Trophoblast cell (in vitro differentiated cells and primary cell): ENCODE measurements at regions not wholly inside any gene's neighbourhood (a gene's known extent, or its start where the extent isn't known, plus 50 kb on each side); places are given as distances from the start of the nearest gene placed in this dataset.

ENCODE experiments used
- DNase-seq, 2 donors: peaks; one replicate each; pipeline ENCODE4 v3.0.0-alpha.2; 2016
- H2AFZ ChIP-seq: 2 replicates; pipeline ENCODE4 v1.6.1; 2013; ENCODE audit warnings: low read length, moderate library complexity, mild to moderate bottlenecking; ENCODE audit not compliant: insufficient read depth, poor library complexity
- H2AK5ac ChIP-seq: 2 replicates; pipeline ENCODE4 v1.6.1; 2013; ENCODE audit warnings: mild to moderate bottlenecking, low read length
- H2BK120ac ChIP-seq: 2 replicates; pipeline ENCODE4 v1.6.1; 2013; ENCODE audit warnings: low read length, mild to moderate bottlenecking, moderate library complexity; ENCODE audit not compliant: insufficient read depth, poor library complexity
- H2BK12ac ChIP-seq: 2 replicates; pipeline ENCODE4 v1.6.1; 2013; ENCODE audit warnings: mild to moderate bottlenecking, low read length, moderate library complexity
- H2BK5ac ChIP-seq: 2 replicates; pipeline ENCODE4 v1.6.1; 2013; ENCODE audit warnings: low read length, low read depth, moderate library complexity, mild to moderate bottlenecking; ENCODE audit not compliant: poor library complexity
- H3K14ac ChIP-seq: 2 replicates; pipeline ENCODE4 v1.6.1; 2013; ENCODE audit warnings: mild to moderate bottlenecking, low read length
- H3K18ac ChIP-seq: 2 replicates; pipeline ENCODE4 v1.6.1; 2013; ENCODE audit warnings: mild to moderate bottlenecking, low read length
- H3K23ac ChIP-seq: 2 replicates; pipeline ENCODE4 v1.6.1; 2013; ENCODE audit warnings: low read length
- H3K27ac ChIP-seq: 2 replicates; pipeline ENCODE4 v1.5.1; 2013; ENCODE audit warnings: low read depth, mild to moderate bottlenecking, inconsistent platforms, low read length, moderate library complexity
- H3K27me3 ChIP-seq: 2 replicates; pipeline ENCODE4 v1.6.1; 2013; ENCODE audit warnings: inconsistent platforms, mild to moderate bottlenecking, low read length, moderate library complexity; ENCODE audit not compliant: insufficient read depth
- H3K36me3 ChIP-seq, 2 experiments: 1 replicate in 1 of 2; 2 replicates in 1 of 2; pipeline ENCODE4 v1.6.1; 2013; ENCODE audit warnings: low read length in 2 of 2, mild to moderate bottlenecking in 2 of 2, moderate library complexity in 1 of 2; ENCODE audit not compliant: insufficient read depth in 2 of 2, control insufficient read depth in 1 of 2
- H3K4ac ChIP-seq: 2 replicates; pipeline ENCODE4 v1.6.1; 2013; ENCODE audit warnings: low read depth, mild to moderate bottlenecking, low read length, moderate library complexity
- H3K4me1 ChIP-seq, 2 experiments: 1 replicate in 1 of 2; 2 replicates in 1 of 2; pipeline ENCODE4 v1.6.1; 2013; ENCODE audit warnings: low read length in 2 of 2, mild to moderate bottlenecking in 2 of 2, moderate library complexity in 1 of 2; ENCODE audit not compliant: insufficient read depth in 2 of 2, control insufficient read depth in 1 of 2
- H3K4me2 ChIP-seq: 2 replicates; pipeline ENCODE4 v1.6.1; 2013; ENCODE audit warnings: inconsistent platforms, mild to moderate bottlenecking, low read length, moderate library complexity
- H3K4me3 ChIP-seq: 2 replicates; pipeline ENCODE4 v1.5.1; 2013; ENCODE audit warnings: mild to moderate bottlenecking, low read depth, low read length, inconsistent platforms
- H3K79me1 ChIP-seq: one replicate; pipeline ENCODE4 v1.6.1; 2013; ENCODE audit warnings: low read length
- H3K79me2 ChIP-seq: 2 replicates; pipeline ENCODE4 v1.6.1; 2013; ENCODE audit warnings: low read length, mild to moderate bottlenecking; ENCODE audit not compliant: control insufficient read depth, insufficient read depth, poor library complexity
- H3K9ac ChIP-seq: 2 replicates; pipeline ENCODE4 v1.6.1; 2013; ENCODE audit warnings: mild to moderate bottlenecking, low read length
- H3K9me3 ChIP-seq: 2 replicates; pipeline ENCODE4 v1.6.1; 2013; ENCODE audit warnings: low read depth, mild to moderate bottlenecking, control low read depth, inconsistent platforms, low read length; ENCODE audit not compliant: insufficient read depth
- H4K12ac ChIP-seq: 2 replicates; pipeline ENCODE4 v1.6.1; 2013; ENCODE audit warnings: low read depth, mild to moderate bottlenecking, low read length, moderate library complexity
- H4K8ac ChIP-seq: 2 replicates; pipeline ENCODE4 v1.6.1; 2013; ENCODE audit warnings: low read depth, mild to moderate bottlenecking, low read length, moderate library complexity
- H4K91ac ChIP-seq: one replicate; pipeline ENCODE4 v1.6.1; 2013; ENCODE audit warnings: low read depth, mild to moderate bottlenecking, low read length, moderate library complexity
- WGBS: extraction: QIAGEN DNeasy Blood & Tissue Kit; methylation state at CpG from one replicate; pipeline ENCODE4 v1.1.7; 2013; ENCODE audit warnings: missing lambda C conversion rate; ENCODE audit not compliant: insufficient read length, insufficient coverage; ENCODE audit errors: extremely low coverage; 5-methylcytosine and 5-hydroxymethylcytosine counted together

- no peak overlapping the region for H4K12ac ChIP-seq
- no peak overlapping the region for H3K4me2 ChIP-seq
- H3K36me3 ChIP-seq, result no peaks in the 10 kb centered on the region
- H2AFZ ChIP-seq, result peak overlapping the region; percentile 5
- no peaks in the 10 kb centered on the region for H3K27me3 ChIP-seq
- H2BK12ac ChIP-seq, result no peak overlapping the region
- H3K18ac ChIP-seq, result no peak overlapping the region
- H4K8ac ChIP-seq, result no peak overlapping the region
- H3K79me2 ChIP-seq, result no peaks in the 10 kb centered on the region
- WGBS, result no CpG with 5 or more reads among the region's 9 CpGs
- no peak overlapping the region for H3K27ac ChIP-seq
- H3K4me1 ChIP-seq, result peaks cover 0 to 1% of the 10 kb centered on the region in 2 experiments
- no peak overlapping the region for H2BK5ac ChIP-seq
- H3K9me3 ChIP-seq, result no peaks in the 10 kb centered on the region
- H2BK120ac ChIP-seq, result no peak overlapping the region
- no peak overlapping the region for H3K4me3 ChIP-seq
- H3K4ac ChIP-seq, result no peak overlapping the region
- no peak overlapping the region for H4K91ac ChIP-seq
- H2AK5ac ChIP-seq, result no peak overlapping the region
- DNase-seq, result no peak
- H3K9ac ChIP-seq, result peak overlapping the region; percentile 10
- H3K14ac ChIP-seq, result no peak overlapping the region
- H3K79me1 ChIP-seq, result peaks cover 4% of the 10 kb centered on the region
- H3K23ac ChIP-seq, result no peak overlapping the region
These were observed 390.6 kb upstream of the ZFP42 start for GRCh38 chr4:187604984-187605383.

GRCh38 chr4:187606581-187606980, 389.0 kb upstream of the ZFP42 start:
- Histone ChIP-seq H4K8ac (no peak overlapping the region), H3K4me1 (peaks cover 0 to 1% of the 10 kb centered on the region in 2 experiments), H3K14ac (no peak overlapping the region), H2AFZ (no peak overlapping the region), H3K36me3 (no peaks in the 10 kb centered on the region), H3K4ac (no peak overlapping the region), H3K23ac (no peak overlapping the region), H3K18ac (no peak overlapping the region), H4K12ac (no peak overlapping the region), H2AK5ac (no peak overlapping the region), H3K9ac (no peak overlapping the region), H3K79me1 (peaks cover 4% of the 10 kb centered on the region), H2BK12ac (no peak overlapping the region), H3K27me3 (no peaks in the 10 kb centered on the region), H3K27ac (no peak overlapping the region), H4K91ac (no peak overlapping the region), H3K79me2 (no peaks in the 10 kb centered on the region), H2BK5ac (no peak overlapping the region), H3K4me3 (no peak overlapping the region), H2BK120ac (no peak overlapping the region), H3K4me2 (no peak overlapping the region), H3K9me3 (no peaks in the 10 kb centered on the region)
- peak; percentile 20 to 75 for DNase-seq
- no CpG with 5 or more reads among the region's 1 CpG for WGBS

GRCh38 chr4:187608001-187608421, 387.6 kb upstream of the ZFP42 start:
- no peak overlapping the region for H4K8ac ChIP-seq
- no peak overlapping the region for H3K9ac ChIP-seq
- peaks cover 0 to 1% of the 10 kb centered on the region in 2 experiments for H3K4me1 ChIP-seq
- H2AK5ac ChIP-seq, result no peak overlapping the region
- H3K79me2 ChIP-seq, result no peaks in the 10 kb centered on the region
- H3K9me3 ChIP-seq, result no peaks in the 10 kb centered on the region
- no peak overlapping the region for H3K4me2 ChIP-seq
- no peak overlapping the region for H4K12ac ChIP-seq
- WGBS, result no CpG with 5 or more reads among the region's 1 CpG
- no peak overlapping the region for H3K18ac ChIP-seq
- H2BK5ac ChIP-seq, result peak overlapping the region; percentile 13
- no peaks in the 10 kb centered on the region for H3K36me3 ChIP-seq
- no peak overlapping the region for H3K4me3 ChIP-seq
- no peaks in the 10 kb centered on the region for H3K27me3 ChIP-seq
- no peak overlapping the region for H2AFZ ChIP-seq
- no peak overlapping the region for H2BK120ac ChIP-seq
- H3K14ac ChIP-seq, result no peak overlapping the region
- DNase-seq, result no peak
- H3K27ac ChIP-seq, result no peak overlapping the region
- no peak overlapping the region for H2BK12ac ChIP-seq
- H3K4ac ChIP-seq, result no peak overlapping the region
- peaks cover 4% of the 10 kb centered on the region for H3K79me1 ChIP-seq
- H4K91ac ChIP-seq, result no peak overlapping the region
- H3K23ac ChIP-seq, result no peak overlapping the region

- no peak overlapping the region for H3K9ac ChIP-seq
- no peak overlapping the region for H3K4me3 ChIP-seq
- H3K23ac ChIP-seq, result no peak overlapping the region
- no peak for DNase-seq
- H2AFZ ChIP-seq, result no peak overlapping the region
- no peak overlapping the region for H2BK12ac ChIP-seq
- H3K79me2 ChIP-seq, result no peaks in the 10 kb centered on the region
- no peak overlapping the region for H3K18ac ChIP-seq
- no peak overlapping the region for H3K4ac ChIP-seq
- H4K12ac ChIP-seq, result no peak overlapping the region
- no peak overlapping the region for H2BK120ac ChIP-seq
- no peak overlapping the region for H3K4me2 ChIP-seq
- H3K36me3 ChIP-seq, result no peaks in the 10 kb centered on the region
- H4K8ac ChIP-seq, result no peak overlapping the region
- peaks cover 2% of the 10 kb centered on the region for H3K79me1 ChIP-seq
- no peaks in the 10 kb centered on the region for H3K27me3 ChIP-seq
- no peaks in the 10 kb centered on the region for H3K4me1 ChIP-seq
- no peak overlapping the region for H3K27ac ChIP-seq
- no CpG with 5 or more reads among the region's 8 CpGs for WGBS
- no peak overlapping the region for H2BK5ac ChIP-seq
- no peak overlapping the region for H3K14ac ChIP-seq
- no peaks in the 10 kb centered on the region for H3K9me3 ChIP-seq
- no peak overlapping the region for H2AK5ac ChIP-seq
- H4K91ac ChIP-seq, result no peak overlapping the region
These were observed 383.3 kb upstream of the ZFP42 start for GRCh38 chr4:187612301-187612700.
